IPS-20b (cell line): ENCODE measurements at regions not wholly inside any gene's neighbourhood (a gene's known extent, or its start where the extent isn't known, plus 50 kb on each side); places are given as distances from the start of the nearest gene placed in this dataset.

Experiments used
- H3K27ac ChIP-seq: one replicate; pipeline ENCODE4 v1.5.1; 2013; ENCODE audit warnings: low read length
- H3K27me3 ChIP-seq: 2 replicates; pipeline ENCODE4 v1.6.1; 2013; ENCODE audit warnings: mild to moderate bottlenecking, low read length, inconsistent platforms; ENCODE audit not compliant: insufficient read depth
- H3K36me3 ChIP-seq: 2 replicates; pipeline ENCODE4 v1.6.1; 2013; ENCODE audit warnings: low read depth, mild to moderate bottlenecking, inconsistent platforms, low read length, moderate library complexity; ENCODE audit not compliant: insufficient read depth
- H3K4me1 ChIP-seq: 2 replicates; pipeline ENCODE4 v1.6.1; 2013; ENCODE audit warnings: mild to moderate bottlenecking, control low read depth, inconsistent platforms, low read length, moderate library complexity; ENCODE audit not compliant: insufficient read depth
- H3K4me3 ChIP-seq: 2 replicates; pipeline ENCODE4 v1.5.1; 2013; ENCODE audit warnings: mild to moderate bottlenecking, low read length, inconsistent platforms
- H3K9ac ChIP-seq: 2 replicates; pipeline ENCODE4 v1.6.1; 2013; ENCODE audit warnings: low read depth, mild to moderate bottlenecking, inconsistent platforms, low read length, moderate library complexity
- H3K9me3 ChIP-seq: 2 replicates; pipeline ENCODE4 v1.6.1; 2013; ENCODE audit warnings: mild to moderate bottlenecking, low read depth, low read length, inconsistent platforms; ENCODE audit not compliant: insufficient read depth

- Histone ChIP-seq H3K36me3 (no peaks in the 10 kb centered on the region), H3K9me3 (no peaks in the 10 kb centered on the region), H3K27ac (no peak overlapping the region), H3K27me3 (no peaks in the 10 kb centered on the region), H3K4me1 (no peaks in the 10 kb centered on the region), H3K4me3 (no peak overlapping the region), H3K9ac (no peak overlapping the region)
Measured at GRCh38 chr13:37429976-37430375, 168.6 kb downstream of the POSTN start.

- H3K27ac ChIP-seq, result no peak overlapping the region
- H3K36me3 ChIP-seq, result no peaks in the 10 kb centered on the region
- H3K4me3 ChIP-seq, result no peak overlapping the region
Measured at GRCh38 chr13:37427843-37428494, 170.6 kb downstream of the POSTN start.

GRCh38 chr13:37418490-37418889 lies 180.1 kb downstream of the POSTN start:
- Histone ChIP-seq H3K9ac (no peak overlapping the region), H3K9me3 (no peaks in the 10 kb centered on the region), H3K4me3 (no peak overlapping the region), H3K27ac (no peak overlapping the region), H3K36me3 (no peaks in the 10 kb centered on the region), H3K27me3 (no peaks in the 10 kb centered on the region), H3K4me1 (peaks cover 6% of the 10 kb centered on the region; the same call in 1 of the 2 replicates)

More at GRCh38 chr13:37427843-37428494, 170.6 kb downstream of the POSTN start:
- no peaks in the 10 kb centered on the region for H3K4me1 ChIP-seq
- H3K27me3 ChIP-seq, result no peaks in the 10 kb centered on the region
- H3K9ac ChIP-seq, result no peak overlapping the region
- no peaks in the 10 kb centered on the region for H3K9me3 ChIP-seq

- Histone ChIP-seq H3K27me3 (no peaks in the 10 kb centered on the region), H3K9ac (no peak overlapping the region), H3K4me1 (peaks cover 6% of the 10 kb centered on the region; the same call in 1 of the 2 replicates), H3K27ac (no peak overlapping the region), H3K9me3 (no peaks in the 10 kb centered on the region), H3K4me3 (no peak overlapping the region), H3K36me3 (no peaks in the 10 kb centered on the region)
Measured at GRCh38 chr13:37417060-37417441, 181.5 kb downstream of the POSTN start.

GRCh38 chr13:37416291-37417059 lies 182.1 kb downstream of the POSTN start:
- H3K9me3 ChIP-seq, result no peaks in the 10 kb centered on the region
- H3K36me3 ChIP-seq, result no peaks in the 10 kb centered on the region
- H3K27ac ChIP-seq, result no peak overlapping the region
- H3K4me3 ChIP-seq, result no peak overlapping the region
- H3K9ac ChIP-seq, result no peak overlapping the region
- H3K4me1 ChIP-seq, result peaks cover 6% of the 10 kb centered on the region; the same call in 1 of the 2 replicates
- no peaks in the 10 kb centered on the region for H3K27me3 ChIP-seq

- no peaks in the 10 kb centered on the region for H3K9me3 ChIP-seq
Measured at GRCh38 chr13:37413161-37413560, 185.4 kb downstream of the POSTN start.

GRCh38 chr13:37412241-37412921 lies 186.2 kb downstream of the POSTN start:
- Histone ChIP-seq H3K36me3 (no peaks in the 10 kb centered on the region), H3K27me3 (no peaks in the 10 kb centered on the region), H3K27ac (no peak overlapping the region), H3K9me3 (no peaks in the 10 kb centered on the region), H3K4me3 (no peak overlapping the region), H3K4me1 (peaks cover 6% of the 10 kb centered on the region; the same call in 1 of the 2 replicates), H3K9ac (no peak overlapping the region)

More at GRCh38 chr13:37413161-37413560, 185.4 kb downstream of the POSTN start:
- Histone ChIP-seq H3K9ac (no peak overlapping the region), H3K4me1 (peaks cover 6% of the 10 kb centered on the region; the same call in 1 of the 2 replicates), H3K27ac (no peak overlapping the region), H3K4me3 (no peak overlapping the region), H3K27me3 (no peaks in the 10 kb centered on the region), H3K36me3 (no peaks in the 10 kb centered on the region)

- no peaks in the 10 kb centered on the region for H3K36me3 ChIP-seq
Measured at GRCh38 chr13:37410316-37410715, 188.3 kb downstream of the POSTN start.

GRCh38 chr13:37409756-37410155 lies 188.8 kb downstream of the POSTN start:
- Histone ChIP-seq H3K9me3 (no peaks in the 10 kb centered on the region), H3K9ac (no peak overlapping the region), H3K4me1 (no peaks in the 10 kb centered on the region), H3K27me3 (no peaks in the 10 kb centered on the region), H3K36me3 (no peaks in the 10 kb centered on the region), H3K4me3 (no peak overlapping the region), H3K27ac (no peak overlapping the region)

More at GRCh38 chr13:37410316-37410715, 188.3 kb downstream of the POSTN start:
- Histone ChIP-seq H3K4me1 (no peaks in the 10 kb centered on the region), H3K27ac (no peak overlapping the region), H3K9ac (no peak overlapping the region), H3K9me3 (no peaks in the 10 kb centered on the region), H3K27me3 (no peaks in the 10 kb centered on the region), H3K4me3 (no peak overlapping the region)

- H3K4me1 ChIP-seq, result no peaks in the 10 kb centered on the region
- no peak overlapping the region for H3K9ac ChIP-seq
- no peak overlapping the region for H3K4me3 ChIP-seq
- H3K27me3 ChIP-seq, result no peaks in the 10 kb centered on the region
- no peaks in the 10 kb centered on the region for H3K36me3 ChIP-seq
- no peaks in the 10 kb centered on the region for H3K9me3 ChIP-seq
- no peak overlapping the region for H3K27ac ChIP-seq
Measured at GRCh38 chr13:37407156-37407555, 191.4 kb downstream of the POSTN start.

- Histone ChIP-seq H3K27ac (no peak overlapping the region), H3K9ac (no peak overlapping the region), H3K9me3 (no peaks in the 10 kb centered on the region), H3K4me3 (no peak overlapping the region), H3K36me3 (no peaks in the 10 kb centered on the region), H3K27me3 (no peaks in the 10 kb centered on the region), H3K4me1 (no peaks in the 10 kb centered on the region)
Measured at GRCh38 chr13:37406031-37406430, 192.5 kb downstream of the POSTN start.
